HUES48 (cell line): ENCODE measurements at regions not wholly inside any gene's neighbourhood (a gene's known extent, or its start where the extent isn't known, plus 50 kb on each side); places are given as distances from the start of the nearest gene placed in this dataset.

ENCODE experiments used
- H3K27ac ChIP-seq: one replicate; pipeline ENCODE4 v1.7.0; 2013; ENCODE audit warnings: low read depth, low read length, inconsistent platforms
- H3K27me3 ChIP-seq: 2 replicates; pipeline ENCODE4 v1.6.1; 2013; ENCODE audit warnings: mild to moderate bottlenecking, low read length; ENCODE audit not compliant: control insufficient read depth, insufficient read depth
- H3K36me3 ChIP-seq: 2 replicates; pipeline ENCODE4 v1.6.1; 2013; ENCODE audit warnings: low read length; ENCODE audit not compliant: control insufficient read depth, insufficient read depth
- H3K4me1 ChIP-seq: 2 replicates; pipeline ENCODE4 v1.6.1; 2013; ENCODE audit warnings: mild to moderate bottlenecking, low read length; ENCODE audit not compliant: control insufficient read depth, insufficient read depth
- H3K4me3 ChIP-seq: 2 replicates; pipeline ENCODE4 v1.5.1; 2013; ENCODE audit warnings: mild to moderate bottlenecking, low read depth, low read length
- H3K9ac ChIP-seq: 2 replicates; pipeline ENCODE4 v1.6.1; 2013; ENCODE audit warnings: mild to moderate bottlenecking, low read depth, low read length, moderate library complexity
- H3K9me3 ChIP-seq: 2 replicates; pipeline ENCODE4 v1.6.1; 2013; ENCODE audit warnings: low read length; ENCODE audit not compliant: control insufficient read depth, insufficient read depth

DNA sequence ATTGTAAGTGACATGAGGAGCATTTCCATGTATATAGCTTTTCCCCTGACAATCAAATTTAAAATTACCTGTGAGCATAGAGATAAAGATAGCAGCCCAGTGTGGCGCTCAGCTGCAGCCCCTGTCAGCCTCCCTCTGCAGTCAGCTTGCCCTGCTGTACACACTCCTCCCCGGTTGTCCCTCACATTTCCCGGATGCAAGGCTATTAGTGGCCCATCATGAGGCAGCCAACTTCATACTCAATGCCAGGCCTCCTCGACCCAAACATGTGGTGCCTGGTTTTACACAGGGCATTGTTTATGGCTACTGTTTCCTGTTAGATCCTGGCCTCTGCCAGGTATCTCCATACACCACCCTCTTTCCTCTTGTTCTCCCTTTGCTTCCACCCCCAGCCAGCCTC lies 116.1 kb upstream of the SH3BP4 start:
- Histone ChIP-seq H3K27ac (no peak overlapping the region), H3K36me3 (no peaks in the 10 kb centered on the region), H3K9me3 (no peaks in the 10 kb centered on the region; the same call in 1 of the 2 replicates)

DNA sequence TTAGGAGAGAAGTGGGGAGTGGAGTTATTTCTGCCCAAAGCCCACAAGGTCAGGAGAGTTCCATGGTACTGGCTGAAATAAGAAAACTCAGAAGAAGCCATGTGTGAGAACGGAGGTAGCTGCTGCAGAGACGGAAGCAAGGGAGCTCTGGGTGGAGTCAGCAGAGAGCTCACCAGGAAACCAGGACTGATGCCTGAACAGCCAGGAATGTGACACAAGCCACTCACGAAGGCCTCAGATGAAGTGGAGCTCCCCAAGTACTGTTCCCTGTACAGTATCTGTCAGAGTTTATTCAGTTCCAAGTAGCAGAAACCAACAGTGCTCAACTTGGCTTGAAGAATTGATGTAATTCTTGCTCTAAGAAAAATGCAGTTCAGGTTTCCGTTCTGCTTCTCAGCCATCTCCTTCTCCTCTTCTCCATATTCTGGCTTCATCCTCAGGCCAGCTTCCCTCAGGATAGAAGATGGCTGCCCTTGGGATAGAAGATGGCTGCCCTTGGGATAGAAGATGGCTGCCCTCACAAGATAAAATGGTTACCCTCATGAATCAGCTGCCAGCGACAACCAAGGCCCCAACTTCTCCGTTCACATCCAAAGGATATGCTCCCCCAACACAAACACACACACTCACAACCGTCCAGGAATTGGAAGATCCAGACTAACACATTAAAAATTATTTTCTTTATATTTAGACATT lies 117.4 kb upstream of the SH3BP4 start:
- Histone ChIP-seq H3K9ac (no peak overlapping the region), H3K4me3 (no peak overlapping the region)

More for the DNA sequence above, 116.1 kb upstream of the SH3BP4 start:
- Histone ChIP-seq H3K4me3 (no peak overlapping the region), H3K27me3 (no peaks in the 10 kb centered on the region), H3K9ac (no peak overlapping the region), H3K4me1 (peaks cover 7% of the 10 kb centered on the region)

DNA sequence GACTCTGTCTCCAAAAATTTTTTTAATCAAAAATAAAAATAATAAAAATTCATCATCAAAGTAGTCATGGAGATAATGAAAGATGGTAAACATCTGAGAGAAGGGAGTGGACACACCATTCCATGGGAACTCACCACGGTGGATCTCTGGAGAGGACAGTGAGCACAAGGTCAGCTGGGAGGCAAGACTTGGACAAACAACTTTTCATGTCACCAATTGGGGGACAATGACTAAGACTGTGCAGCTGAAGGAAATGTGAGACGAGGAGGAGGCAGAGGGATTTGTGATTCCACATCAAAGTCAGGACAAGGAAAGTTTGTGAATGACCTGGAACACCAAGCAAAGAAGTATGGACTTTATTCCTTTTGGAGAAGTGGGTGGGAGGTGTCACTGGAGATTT lies 121.0 kb upstream of the SH3BP4 start:
- H3K9ac ChIP-seq = no peak overlapping the region
- no peaks in the 10 kb centered on the region for H3K4me1 ChIP-seq
- H3K27ac ChIP-seq = no peak overlapping the region
- H3K4me3 ChIP-seq = no peak overlapping the region
- no peaks in the 10 kb centered on the region for H3K27me3 ChIP-seq
- H3K36me3 ChIP-seq = no peaks in the 10 kb centered on the region
- no peaks in the 10 kb centered on the region for H3K9me3 ChIP-seq

More for the DNA sequence above, 117.4 kb upstream of the SH3BP4 start:
- Histone ChIP-seq H3K36me3 (no peaks in the 10 kb centered on the region), H3K27me3 (no peaks in the 10 kb centered on the region), H3K9me3 (no peaks in the 10 kb centered on the region; the same call in 1 of the 2 replicates), H3K4me1 (no peaks in the 10 kb centered on the region), H3K27ac (no peak overlapping the region)

DNA sequence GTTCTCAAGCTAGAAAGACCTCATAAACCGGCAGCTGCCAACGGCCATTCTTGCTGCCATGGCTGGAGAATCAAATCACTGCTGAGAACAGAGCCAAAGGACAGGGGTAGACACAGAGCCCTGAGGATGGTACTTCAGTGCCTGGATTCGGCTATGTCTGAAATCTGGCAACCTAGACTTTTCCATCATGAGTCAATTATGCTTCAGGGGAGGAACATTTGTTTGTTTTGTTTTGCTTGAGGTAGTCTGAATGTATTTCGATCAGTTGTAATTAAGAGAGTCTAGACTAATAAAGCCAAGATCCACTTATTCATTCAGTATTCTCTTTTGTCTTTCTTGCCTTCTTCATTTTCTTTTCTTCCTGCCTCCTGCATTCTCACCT lies 122.8 kb upstream of the SH3BP4 start:
- Histone ChIP-seq H3K36me3 (no peaks in the 10 kb centered on the region), H3K9me3 (no peaks in the 10 kb centered on the region), H3K9ac (no peak overlapping the region), H3K27ac (no peak overlapping the region), H3K4me3 (no peak overlapping the region), H3K4me1 (no peaks in the 10 kb centered on the region), H3K27me3 (no peaks in the 10 kb centered on the region)

DNA sequence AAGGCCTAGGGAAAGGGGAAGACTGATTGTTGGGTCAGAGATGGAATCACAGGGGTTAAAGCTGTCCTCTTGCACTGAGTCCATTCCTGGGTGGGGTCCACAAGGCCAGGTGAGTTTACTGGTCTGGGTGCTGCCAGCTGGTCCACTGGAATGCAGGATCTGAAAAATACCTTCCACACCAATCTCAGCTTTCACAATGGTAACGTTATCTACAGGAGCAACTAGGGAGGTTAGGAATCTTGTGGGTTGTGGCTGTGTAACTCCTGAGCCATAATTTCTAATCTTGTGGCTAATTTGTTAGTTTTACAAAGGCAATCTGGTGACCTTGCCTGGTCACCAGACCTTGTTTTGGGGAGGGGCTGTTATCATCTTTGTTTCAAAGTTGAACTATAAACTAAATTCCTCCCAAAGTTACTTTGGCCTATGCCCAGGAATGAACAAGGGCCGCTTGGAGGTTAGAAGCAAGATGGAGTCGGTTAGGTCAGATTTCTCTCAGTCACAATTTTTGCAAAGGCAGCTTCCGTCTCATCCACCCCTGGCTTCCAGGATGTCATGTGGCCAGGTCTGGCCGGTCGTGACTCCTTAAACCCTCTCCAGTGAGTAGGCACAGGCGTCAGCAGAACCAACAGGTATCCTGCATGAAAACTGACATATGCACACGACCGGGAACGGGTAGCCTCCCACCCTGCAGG lies 123.3 kb upstream of the SH3BP4 start:
- H3K27ac ChIP-seq = no peak overlapping the region

DNA sequence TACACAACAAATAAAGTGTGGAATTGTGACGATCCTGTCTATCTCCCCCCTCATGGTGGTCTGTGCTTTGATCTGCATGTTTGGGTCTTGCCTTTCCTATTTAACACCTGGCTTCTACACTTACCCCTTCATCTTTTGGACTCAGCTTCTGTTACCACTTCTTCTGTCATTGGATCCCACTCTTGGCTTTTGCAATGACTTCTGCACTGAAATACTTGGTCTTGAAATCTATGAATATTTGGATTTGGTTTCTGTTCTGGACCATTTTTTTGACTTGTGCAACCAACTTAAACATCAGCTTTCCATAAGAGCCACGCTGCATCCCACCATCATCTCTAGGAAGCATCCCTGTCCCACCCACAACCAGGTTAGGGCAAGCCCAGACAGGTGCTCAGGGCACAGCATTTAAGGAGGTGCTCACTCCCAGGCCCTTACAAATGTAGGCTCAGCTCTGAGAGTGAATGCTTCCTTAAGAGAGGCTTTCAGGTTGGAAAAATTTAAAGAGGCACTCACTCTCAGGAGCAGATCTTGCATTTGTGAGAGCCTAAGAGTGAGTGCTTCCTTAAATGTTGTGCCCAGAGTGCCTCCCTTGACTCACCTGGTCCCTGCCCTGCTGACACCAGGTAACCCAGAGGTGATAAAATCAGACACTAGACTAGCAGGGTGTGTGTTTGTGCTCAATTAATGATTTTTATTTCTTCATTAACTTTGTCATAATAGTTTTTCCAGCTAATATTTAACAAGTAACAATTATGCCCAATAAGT lies 124.5 kb upstream of the SH3BP4 start:
- Histone ChIP-seq H3K4me1 (no peaks in the 10 kb centered on the region), H3K36me3 (no peaks in the 10 kb centered on the region), H3K27me3 (no peaks in the 10 kb centered on the region), H3K4me3 (no peak overlapping the region), H3K27ac (no peak overlapping the region), H3K9me3 (no peaks in the 10 kb centered on the region), H3K9ac (no peak overlapping the region)

More for the DNA sequence above, 123.3 kb upstream of the SH3BP4 start:
- H3K4me3 ChIP-seq = no peak overlapping the region
- H3K27me3 ChIP-seq = no peaks in the 10 kb centered on the region
- H3K9me3 ChIP-seq = no peaks in the 10 kb centered on the region
- H3K36me3 ChIP-seq = no peaks in the 10 kb centered on the region
- H3K9ac ChIP-seq = no peak overlapping the region
- no peaks in the 10 kb centered on the region for H3K4me1 ChIP-seq

DNA sequence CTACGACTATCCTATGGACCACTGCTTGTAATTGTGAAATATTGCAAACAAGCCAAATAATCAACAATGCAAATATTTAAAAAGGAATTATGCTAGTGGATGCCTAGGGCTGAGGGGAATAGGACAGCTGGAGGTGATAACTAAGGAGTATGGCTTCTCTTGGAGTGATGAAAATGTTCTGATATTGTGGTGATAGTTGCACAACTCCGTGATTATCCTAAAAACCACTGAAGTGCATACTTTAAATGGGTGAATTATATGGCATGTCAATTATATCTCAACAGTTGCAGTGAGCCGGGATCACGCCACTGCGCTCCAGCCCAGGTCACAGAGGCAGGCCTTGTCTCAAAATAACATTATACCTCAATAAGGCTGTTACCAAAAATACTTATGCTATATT lies 125.1 kb upstream of the SH3BP4 start:
- Histone ChIP-seq H3K27ac (no peak overlapping the region), H3K4me3 (no peak overlapping the region), H3K36me3 (no peaks in the 10 kb centered on the region), H3K9ac (no peak overlapping the region), H3K9me3 (no peaks in the 10 kb centered on the region), H3K27me3 (no peaks in the 10 kb centered on the region), H3K4me1 (no peaks in the 10 kb centered on the region)

DNA sequence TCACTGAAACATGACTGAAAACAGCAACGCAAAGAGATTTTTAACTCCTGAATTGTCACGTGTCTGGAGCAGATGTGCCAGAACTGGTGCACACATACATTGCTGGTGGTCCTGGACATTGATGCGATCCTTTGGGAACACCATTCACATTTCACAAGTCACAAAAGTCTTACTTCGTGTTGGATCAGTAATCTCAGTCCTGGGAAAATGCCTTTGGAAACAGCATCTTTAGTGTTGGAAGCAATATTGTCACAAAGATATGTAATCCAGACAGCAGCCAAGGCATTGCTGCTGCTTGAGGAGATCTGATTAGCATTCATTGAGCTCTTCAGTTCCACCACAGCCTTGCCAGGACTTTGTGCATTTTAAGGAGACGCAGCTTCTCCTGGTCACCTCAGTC lies 126.2 kb upstream of the SH3BP4 start:
- Histone ChIP-seq H3K9me3 (no peaks in the 10 kb centered on the region), H3K36me3 (no peaks in the 10 kb centered on the region), H3K27me3 (no peaks in the 10 kb centered on the region), H3K9ac (no peak overlapping the region), H3K27ac (no peak overlapping the region), H3K4me1 (no peaks in the 10 kb centered on the region), H3K4me3 (no peak overlapping the region)

DNA sequence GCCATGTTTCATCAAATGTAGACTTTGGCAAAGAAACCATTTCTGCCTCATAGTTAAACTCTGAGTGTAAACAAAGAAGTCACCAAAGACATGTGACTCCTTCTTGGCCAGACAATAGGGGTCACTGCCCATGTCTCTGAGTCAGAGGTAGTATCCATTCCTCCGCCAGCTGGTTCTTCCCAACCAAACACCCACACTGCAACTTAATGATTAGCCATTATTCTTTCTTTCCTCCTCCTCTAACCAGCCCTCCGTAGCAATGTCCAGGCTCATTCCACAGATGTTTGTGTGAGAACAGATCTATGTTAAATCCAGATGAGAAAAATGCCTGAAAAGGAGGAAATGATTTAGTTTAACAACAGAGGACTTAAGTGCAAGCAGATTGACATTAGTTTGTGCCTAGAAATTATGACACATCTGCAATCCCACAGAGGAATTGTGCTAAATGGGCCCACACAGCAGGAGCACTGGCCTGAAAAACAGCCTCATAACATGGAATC lies 127.9 kb upstream of the SH3BP4 start:
- peak overlapping the region; percentile 9 for H3K27ac ChIP-seq
- no peaks in the 10 kb centered on the region for H3K27me3 ChIP-seq
- no peak overlapping the region for H3K9ac ChIP-seq

DNA sequence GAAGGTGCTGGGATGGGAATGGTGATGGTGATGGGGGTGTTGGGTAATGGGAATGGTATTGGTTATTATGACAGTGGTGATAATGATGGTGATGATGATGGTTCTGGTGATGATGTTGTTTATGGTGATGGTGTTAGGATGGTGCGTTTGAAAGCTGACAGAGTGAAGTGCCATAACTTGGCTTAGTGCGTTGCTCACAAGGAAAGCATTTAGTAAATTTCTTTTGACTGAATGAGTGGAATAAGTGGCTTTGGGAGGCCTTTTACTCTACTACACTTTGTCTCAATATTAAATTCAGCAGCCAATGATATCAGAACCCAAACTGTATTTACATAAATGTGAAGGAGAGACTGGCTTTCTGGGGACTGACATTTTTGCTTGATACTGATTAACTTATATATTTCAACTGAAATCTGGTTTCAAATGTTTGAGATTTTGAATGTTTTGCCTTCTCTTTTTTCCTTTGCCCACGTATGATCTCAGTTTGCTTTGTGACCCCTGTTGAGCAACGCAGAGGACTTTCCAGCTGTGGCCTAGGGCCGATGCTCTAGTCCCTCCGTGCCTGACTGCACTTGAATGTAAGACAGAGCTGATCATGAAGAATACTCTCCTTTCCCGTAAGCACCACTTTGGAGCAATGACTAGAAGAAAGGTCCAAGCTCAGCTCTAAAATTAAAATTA lies 128.5 kb upstream of the SH3BP4 start:
- Histone ChIP-seq H3K27ac (peak overlapping the region; percentile 9), H3K9ac (no peak overlapping the region), H3K4me3 (no peak overlapping the region)

More for the DNA sequence above, 127.9 kb upstream of the SH3BP4 start:
- H3K4me1 ChIP-seq = no peaks in the 10 kb centered on the region
- H3K4me3 ChIP-seq = no peak overlapping the region
- no peaks in the 10 kb centered on the region for H3K36me3 ChIP-seq
- H3K9me3 ChIP-seq = no peaks in the 10 kb centered on the region

More for the DNA sequence above, 128.5 kb upstream of the SH3BP4 start:
- Histone ChIP-seq H3K36me3 (no peaks in the 10 kb centered on the region), H3K27me3 (no peaks in the 10 kb centered on the region), H3K4me1 (no peaks in the 10 kb centered on the region), H3K9me3 (no peaks in the 10 kb centered on the region)
